HL-60 (cell line): ENCODE measurements at regions not wholly inside any gene's neighbourhood (a gene's known extent, or its start where the extent isn't known, plus 50 kb on each side); places are given as distances from the start of the nearest gene placed in this dataset.

Source experiments
- CTCF ChIP-seq: IDR thresholded peaks from one replicate; pipeline ENCODE4 v1.5.1; 2011; ENCODE audit warnings: low read length, control low read depth, inconsistent platforms; ENCODE audit not compliant: insufficient read depth
- GABPA ChIP-seq: IDR thresholded peaks from 2 replicates; pipeline ENCODE4 v1.6.1; 2012; ENCODE audit warnings: low read depth
- POLR2AphosphoS5 ChIP-seq: IDR thresholded peaks from 2 replicates; pipeline ENCODE4 v1.6.1; 2012; ENCODE audit warnings: low read depth
- REST ChIP-seq: IDR thresholded peaks from 2 replicates; pipeline ENCODE4 v1.6.1; 2012; ENCODE audit warnings: low read depth; ENCODE audit not compliant: insufficient replicate concordance

GRCh38 chr14:87000081-87000480 is 992.9 kb downstream of the GALC start:
- TF ChIP-seq CTCF: no peak
- TF ChIP-seq GABPA: no peak
- no peak for TF ChIP-seq POLR2AphosphoS5
- no peak for TF ChIP-seq REST
